Right lobe of liver (tissue), 6 donors: ENCODE measurements at regions not wholly inside any gene's neighbourhood (a gene's known extent, or its start where the extent isn't known, plus 50 kb on each side); places are given as distances from the start of the nearest gene placed in this dataset.

Experiments
- ATAC-seq, 4 donors: fragments of 200-7000 bp; cut with Tn5 transposase; one replicate each; pipeline ENCODE4 v1.9.1; 2020; ENCODE audit warnings: mild to moderate bottlenecking in 4 of 4, moderate library complexity in 4 of 4
- DNase-seq, 3 donors: peaks; one replicate each; pipeline ENCODE4 v3.0.0-alpha.2; 2020
- H3K27ac ChIP-seq, 3 donors: fragments of 200-600 bp; one replicate each; pipeline ENCODE4 v1.8.0; 2022
- H3K27me3 ChIP-seq, 2 donors: fragments of 200-600 bp; one replicate each; pipeline ENCODE4 v1.8.0; 2022
- H3K36me3 ChIP-seq, 4 donors: fragments of 200-600 bp; sonication (generic) in 1 of 4; one replicate each; pipeline versions ENCODE4 v1.5.1 to v1.8.0; 2017 to 2022; ENCODE audit warnings: control low read depth in 1 of 4
- H3K4me1 ChIP-seq, 4 donors: fragments of 200-600 bp; sonication (generic) in 1 of 4; one replicate each; pipeline versions ENCODE4 v1.5.1 to v1.8.0; 2017 to 2022; ENCODE audit warnings: control low read depth in 1 of 4
- H3K4me3 ChIP-seq, 3 donors: fragments of 200-600 bp; one replicate each; pipeline ENCODE4 v1.8.0; 2022
- H3K9me3 ChIP-seq, 4 donors: fragments of 200-600 bp; sonication (generic) in 1 of 4; one replicate each; pipeline versions ENCODE4 v1.5.1 to v1.8.0; 2017 to 2022; ENCODE audit warnings: control low read depth in 1 of 4
- CTCF ChIP-seq, 4 donors: fragments of 200-600 bp in 3 of 4; fragments of 450-650 bp in 1 of 4; IDR thresholded peaks; one replicate each; pipeline versions ENCODE4 v1.5.1 to v1.8.0; 2016 to 2022; ENCODE audit warnings: antibody characterized with exemption in 4 of 4, mild to moderate bottlenecking in 2 of 4
- POLR2A ChIP-seq: fragments of 450-650 bp; IDR thresholded peaks from one replicate; pipeline ENCODE4 v1.6.1; 2017; ENCODE audit warnings: antibody characterized with exemption, mild to moderate bottlenecking
- WGBS: methylation state at CpG from one replicate; pipeline ENCODE4 v1.1.6; 2018; ENCODE audit warnings: low coverage, low lambda C conversion rate; ENCODE audit not compliant: insufficient coverage; ENCODE audit errors: missing lambda C conversion rate; 5-methylcytosine and 5-hydroxymethylcytosine counted together
- intact Hi-C, 2 donors: fragments of 100-400 bp; cut with DNase I; formaldehyde crosslinking; loops; one replicate each; pipeline versions ENCODE4 v1.11.2 to v1.14.1; 2022
- donor health status: DM: no; HTN: yes; CAD: no.
- donor health status: DM: no; HTN: no; CAD: no.
- donor health status: DM: no; HTN: no; CAD: no.
- donor health status: DM: no; HTN: yes; CAD: no.
- donor health status: DM: no; HTN: yes; CAD: no.

GRCh38 chr13:63463782-63464610, 2048.3 kb upstream of the PCDH20 start:
- DNase-seq: no peak

GRCh38 chr13:63460462-63461090, 2044.9 kb upstream of the PCDH20 start:
- Histone ChIP-seq H3K27me3 (no peaks in the 10 kb centered on the region), H3K27ac (no peak overlapping the region), H3K9me3 (no peaks in the 10 kb centered on the region), H3K36me3 (no peaks in the 10 kb centered on the region), H3K4me1 (no peaks in the 10 kb centered on the region), H3K4me3 (no peak overlapping the region)
- 27% methylated on average over 2 of the region's 2 CpGs for WGBS
- TF ChIP-seq CTCF (IDR thresholded peaks at IDR 0.05) (no peak), POLR2A (no peak)
- DNase-seq (no peak), ATAC-seq (no peak)
- intact Hi-C loops: no loop called here

More at GRCh38 chr13:63463782-63464610, 2048.3 kb upstream of the PCDH20 start:
- H3K4me3 ChIP-seq: no peak overlapping the region
- peak in 1 of 4 donors; percentile 17 for ATAC-seq
- no peaks in the 10 kb centered on the region for H3K9me3 ChIP-seq
- TF ChIP-seq POLR2A: no peak
- no peak for TF ChIP-seq CTCF (IDR thresholded peaks at IDR 0.05)
- H3K4me1 ChIP-seq: no peaks in the 10 kb centered on the region
- no peaks in the 10 kb centered on the region for H3K27me3 ChIP-seq
- whole genome bisulfite sequencing: 13% methylated on average over 1 of the region's 1 CpG
- intact Hi-C loops: no loop called here
- H3K36me3 ChIP-seq: no peaks in the 10 kb centered on the region
- no peak overlapping the region for H3K27ac ChIP-seq

GRCh38 chr13:63457186-63457585, 2041.5 kb upstream of the PCDH20 start:
- no peaks in the 10 kb centered on the region for H3K9me3 ChIP-seq
- intact Hi-C loops: no loop called here

GRCh38 chr13:63455938-63456337, 2040.3 kb upstream of the PCDH20 start:
- WGBS: 72% methylated on average over 3 of the region's 3 CpGs

More at GRCh38 chr13:63457186-63457585, 2041.5 kb upstream of the PCDH20 start:
- TF ChIP-seq CTCF (IDR thresholded peaks at IDR 0.05) (no peak), POLR2A (no peak)
- H3K27ac ChIP-seq: no peak overlapping the region
- no peaks in the 10 kb centered on the region for H3K27me3 ChIP-seq
- DNase-seq: no peak
- ATAC-seq: no peak
- H3K4me1 ChIP-seq: no peaks in the 10 kb centered on the region
- no peaks in the 10 kb centered on the region for H3K36me3 ChIP-seq
- WGBS: 69% methylated on average over 1 of the region's 1 CpG
- no peak overlapping the region for H3K4me3 ChIP-seq

More at GRCh38 chr13:63455938-63456337, 2040.3 kb upstream of the PCDH20 start:
- no peak for TF ChIP-seq POLR2A
- peak in 2 of 4 donors; percentile 12 to 29 for TF ChIP-seq CTCF (IDR thresholded peaks at IDR 0.05)
- no peak for DNase-seq
- Histone ChIP-seq H3K36me3 (no peaks in the 10 kb centered on the region), H3K27ac (no peak overlapping the region), H3K9me3 (no peaks in the 10 kb centered on the region), H3K27me3 (no peaks in the 10 kb centered on the region), H3K4me3 (no peak overlapping the region), H3K4me1 (no peaks in the 10 kb centered on the region)
- intact Hi-C loops: no loop called here
- ATAC-seq: no peak
